ENCODE measurements at regions not wholly inside any gene's neighbourhood (a gene's known extent, or its start where the extent isn't known, plus 50 kb on each side); places are given as distances from the start of the nearest gene placed in this dataset.
"Not testable (repeated sequence)": the region's sequence is repeated elsewhere in the genome, so short reads cannot be mapped to it uniquely, and the experiment has no call there.

DNA sequence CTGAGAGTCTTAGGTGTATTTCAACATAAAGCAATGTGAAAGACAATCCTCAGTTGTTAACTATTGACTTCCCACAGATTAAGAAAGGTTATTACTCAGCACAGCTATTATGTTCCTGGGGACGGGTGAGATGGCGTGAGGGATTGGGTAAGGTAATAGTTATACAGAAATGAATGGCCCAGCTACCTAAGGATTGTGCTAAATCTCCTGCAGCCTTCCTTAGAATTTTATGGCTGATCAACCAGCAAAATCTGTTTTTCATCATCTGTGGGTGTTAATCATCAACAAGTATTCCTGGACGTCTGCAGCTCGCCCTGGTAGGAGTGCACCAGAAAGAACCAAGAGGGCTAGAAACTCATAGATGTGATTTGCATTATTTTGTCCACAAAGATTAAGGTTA is 146.0 kb upstream of the IVNS1ABP start:
- peak; percentile 73 for DNase-seq

DNA sequence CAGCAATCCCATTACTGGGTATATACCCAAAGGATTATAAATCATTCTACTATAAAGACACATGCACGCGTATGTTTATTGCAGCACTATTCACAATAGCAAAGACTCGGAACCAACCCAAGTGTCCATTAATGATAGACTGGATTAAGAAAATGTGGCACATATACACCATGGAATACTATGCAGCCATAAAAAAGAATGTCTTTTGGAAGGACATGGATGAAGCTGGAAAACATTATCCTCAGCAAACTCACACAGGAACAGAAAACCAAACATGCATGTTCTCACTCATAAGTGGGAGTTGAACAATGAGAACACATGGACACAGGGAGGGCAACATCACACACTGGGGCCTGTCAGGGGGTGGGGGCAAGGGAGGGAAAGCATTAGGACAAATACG is 143.7 kb upstream of the IVNS1ABP start:
- not testable (repeated sequence) for DNase-seq

DNA sequence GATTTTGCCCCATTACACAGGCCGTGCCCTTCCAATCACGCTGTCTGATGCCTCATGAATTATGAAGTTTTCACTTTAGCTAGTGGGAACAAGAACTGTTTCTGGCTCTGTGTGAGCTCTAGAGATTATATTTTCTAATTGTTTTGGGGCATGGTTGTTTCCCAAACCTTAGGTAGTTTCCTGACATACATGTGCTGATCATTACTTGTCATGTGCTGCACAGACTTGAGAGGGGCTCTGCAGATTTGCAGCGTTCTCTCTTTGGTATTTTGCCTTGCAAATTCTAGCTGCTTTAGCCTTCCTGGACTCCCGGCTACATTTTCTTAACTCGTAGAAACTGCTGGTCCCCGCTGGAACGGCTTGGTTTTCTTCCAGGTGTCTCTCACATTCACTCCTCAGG is 142.1 kb upstream of the IVNS1ABP start:
- no peak for DNase-seq

DNA sequence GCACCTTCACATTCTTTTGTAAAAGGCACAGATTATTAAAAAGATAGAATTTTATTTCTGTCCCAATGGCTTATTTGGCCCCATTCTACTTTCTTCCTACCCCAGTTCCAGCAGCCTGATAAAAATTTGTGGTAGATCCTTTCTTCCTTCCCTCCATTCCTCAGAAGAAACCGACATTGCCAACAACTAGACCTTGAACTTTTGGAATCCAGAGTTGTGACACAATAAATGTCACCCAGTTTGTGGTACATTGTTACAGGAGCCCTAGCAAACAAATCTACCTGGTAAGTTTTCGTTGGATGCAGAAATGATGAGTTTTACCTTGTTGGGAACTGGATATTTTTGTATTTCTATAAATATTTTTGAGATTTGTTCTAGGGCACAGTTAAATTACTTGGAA is 141.6 kb upstream of the IVNS1ABP start:
- DNase-seq: no peak

DNA sequence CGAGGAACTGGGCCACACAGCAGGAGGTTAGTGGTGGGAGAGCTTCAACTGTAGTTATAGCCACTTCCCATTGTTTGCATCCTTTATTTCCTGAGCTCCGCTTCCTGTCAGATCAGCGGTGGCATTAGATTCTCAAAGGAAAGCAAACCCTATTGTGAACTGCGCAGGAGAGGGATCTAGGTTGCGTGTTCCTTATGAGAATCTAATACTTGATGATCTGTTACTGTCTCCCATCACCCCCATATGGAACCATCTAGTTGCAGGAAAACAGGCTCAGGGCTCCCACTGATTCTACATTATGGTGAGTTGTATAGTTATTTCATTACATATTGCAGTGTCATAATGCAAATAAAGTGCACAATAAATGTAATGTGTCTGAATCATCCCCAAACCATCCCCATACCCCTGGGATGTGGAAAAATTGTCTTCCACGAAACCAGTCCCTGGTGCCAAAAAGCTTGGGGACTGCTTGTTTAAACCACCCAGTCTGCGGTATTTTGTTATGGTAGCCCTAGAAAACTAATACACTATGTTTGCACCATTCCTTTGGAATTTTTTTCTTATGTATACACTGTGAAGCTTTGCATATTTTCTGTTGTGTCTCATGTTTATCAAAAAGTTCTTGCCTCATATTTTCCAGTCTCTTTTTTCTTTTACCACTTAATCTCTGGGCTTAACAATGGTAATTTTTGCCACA is 136.6 kb upstream of the IVNS1ABP start:
- peak; percentile 99 for DNase-seq

DNA sequence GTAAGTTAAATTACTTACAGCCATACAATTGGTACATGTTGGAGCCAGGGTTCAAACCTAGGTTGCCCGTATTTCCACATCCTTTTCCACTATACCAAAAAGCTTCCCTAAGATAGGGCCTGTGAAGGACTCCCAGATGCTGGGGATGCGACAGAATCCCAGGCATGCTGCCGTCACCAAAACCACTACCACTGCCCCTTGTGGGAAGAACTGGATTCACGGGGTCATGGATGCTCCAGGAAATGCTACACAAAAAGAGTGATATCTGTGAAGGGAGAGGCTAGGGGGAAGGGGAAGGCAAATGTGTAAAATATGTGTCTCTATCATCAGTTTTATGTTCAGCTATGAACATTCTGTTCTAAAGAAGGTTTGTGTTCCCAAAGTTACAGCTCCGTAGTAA is 133.9 kb upstream of the IVNS1ABP start:
- no peak for DNase-seq

DNA sequence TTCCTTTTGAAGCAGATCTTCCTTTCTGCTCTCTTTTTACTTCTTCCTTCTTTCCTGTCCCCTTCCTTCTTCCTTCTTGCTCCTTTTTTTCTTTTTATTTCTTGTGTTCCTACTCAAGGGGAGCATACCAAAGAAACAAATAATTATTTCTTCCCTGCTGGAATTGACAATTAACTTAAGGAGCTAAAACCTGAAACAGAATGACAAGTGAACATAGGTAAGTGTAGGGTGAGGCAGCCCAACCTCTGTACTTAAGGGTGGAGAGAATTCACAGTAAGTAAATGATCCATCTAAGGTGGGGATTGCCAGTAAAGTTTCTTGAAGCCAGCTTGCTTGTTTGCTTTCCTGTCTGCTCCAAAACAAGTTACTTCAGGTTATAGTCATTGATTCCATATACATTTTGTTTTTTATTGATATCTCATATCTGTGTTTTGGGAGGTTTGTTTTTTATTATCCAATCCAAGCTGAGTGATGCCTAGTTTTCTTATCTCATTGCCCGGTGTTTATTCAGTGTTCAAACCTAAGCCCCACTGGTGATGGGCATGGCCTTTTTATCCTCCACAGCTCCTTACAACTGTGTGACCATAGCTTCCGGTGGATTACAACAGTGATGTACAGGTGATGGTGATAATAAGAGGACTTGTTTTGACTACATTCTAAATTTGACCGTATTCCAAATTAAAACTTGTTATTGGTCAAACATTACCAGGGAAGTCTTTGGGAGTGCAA is 133.2 kb upstream of the IVNS1ABP start:
- DNase-seq: no peak

DNA sequence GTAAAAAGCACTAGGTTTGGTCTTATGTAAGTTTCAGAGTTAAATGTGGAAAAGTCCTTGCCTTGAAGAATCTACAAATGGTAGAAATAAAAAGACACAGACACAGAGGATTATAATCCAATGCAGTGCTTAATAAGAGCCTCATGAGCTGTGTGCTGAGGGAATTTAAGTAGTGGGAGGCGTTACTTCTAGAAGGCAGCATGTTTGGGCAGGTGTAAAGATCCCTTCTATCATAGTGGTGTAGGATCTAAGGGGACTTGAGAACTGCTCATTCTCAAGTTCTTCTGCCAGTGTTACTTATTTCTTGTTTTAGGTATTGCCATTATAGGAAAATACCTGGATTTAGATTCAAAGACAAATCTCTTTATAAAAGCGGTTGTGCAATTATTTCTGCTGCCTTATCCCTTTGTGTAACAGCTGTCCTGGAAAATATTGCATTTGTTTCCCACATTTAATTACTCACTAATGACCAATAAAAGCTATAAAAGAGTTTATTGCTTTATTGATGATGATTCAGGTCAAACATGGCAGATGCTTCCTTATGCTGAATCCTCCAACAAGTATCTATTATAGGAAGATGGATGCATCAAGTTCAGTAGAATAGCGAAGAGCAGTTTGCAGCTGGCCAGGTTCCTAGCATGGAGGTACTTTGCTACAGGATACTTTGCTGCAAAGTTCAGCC is 132.5 kb upstream of the IVNS1ABP start:
- no peak for DNase-seq

DNA sequence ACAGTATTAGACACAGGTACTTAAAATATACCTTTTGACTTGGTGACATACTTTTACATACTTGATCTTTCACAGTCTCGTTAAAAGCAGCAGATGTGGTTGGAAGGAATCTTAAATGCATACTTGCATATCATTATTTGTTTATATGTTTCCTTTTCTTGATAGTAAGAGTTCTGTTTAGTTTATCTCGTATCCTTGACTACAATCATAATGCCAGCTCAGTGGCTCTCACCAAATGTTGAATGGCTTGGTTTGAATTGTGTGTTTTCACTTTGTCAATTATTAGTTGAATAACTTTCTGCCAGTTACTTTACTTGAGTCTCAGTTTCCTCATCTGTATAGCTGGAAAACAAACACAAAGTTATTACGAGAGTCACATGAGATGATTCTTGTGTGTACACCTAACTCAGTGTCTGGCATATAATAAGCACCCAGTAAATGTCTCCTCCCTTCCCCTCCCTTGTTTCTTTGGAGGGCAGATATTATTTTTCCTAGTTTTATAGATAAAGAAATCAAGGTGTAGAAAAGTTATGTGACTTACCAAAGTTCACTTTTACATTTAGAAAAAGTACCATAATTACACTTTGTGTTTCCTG is 131.6 kb upstream of the IVNS1ABP start:
- peak; percentile 12 for DNase-seq

DNA sequence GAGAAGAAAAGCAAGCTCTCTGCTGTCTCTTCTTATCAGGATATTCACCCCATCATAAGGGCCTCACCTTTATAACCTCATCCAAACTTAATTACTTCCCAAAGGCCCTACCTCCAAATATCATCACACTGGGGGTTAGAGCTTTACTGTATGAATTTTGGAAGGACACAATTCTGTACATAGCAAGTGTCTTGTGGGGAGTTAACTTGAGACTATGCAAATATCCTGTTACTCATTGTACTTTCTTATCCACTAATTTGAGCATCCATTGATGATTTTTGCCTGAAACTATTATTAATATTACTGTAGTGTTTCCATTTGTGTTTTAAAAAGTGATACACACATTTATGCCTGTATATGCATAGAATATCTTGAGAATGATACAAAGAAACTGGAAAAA is 129.1 kb upstream of the IVNS1ABP start:
- no peak for DNase-seq

DNA sequence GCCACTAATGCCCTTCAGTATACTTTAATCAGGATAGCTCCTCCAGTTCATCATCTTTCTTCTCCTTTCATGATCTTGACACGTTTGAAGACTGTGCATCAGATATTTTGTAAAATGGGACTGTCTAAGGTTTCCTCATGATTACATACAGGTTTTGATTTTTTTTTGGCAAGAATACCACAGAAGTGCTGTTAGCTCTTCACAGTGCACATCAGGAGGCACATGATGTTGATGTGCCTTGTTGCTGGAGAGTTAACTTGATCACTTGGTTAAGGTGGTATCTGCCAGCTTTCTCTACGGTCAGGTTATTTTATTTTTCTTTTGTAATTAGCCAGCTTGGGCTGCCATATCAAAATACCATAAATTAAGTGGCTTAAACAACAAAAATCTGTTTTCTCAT is 128.6 kb upstream of the IVNS1ABP start:
- DNase-seq: no peak

DNA sequence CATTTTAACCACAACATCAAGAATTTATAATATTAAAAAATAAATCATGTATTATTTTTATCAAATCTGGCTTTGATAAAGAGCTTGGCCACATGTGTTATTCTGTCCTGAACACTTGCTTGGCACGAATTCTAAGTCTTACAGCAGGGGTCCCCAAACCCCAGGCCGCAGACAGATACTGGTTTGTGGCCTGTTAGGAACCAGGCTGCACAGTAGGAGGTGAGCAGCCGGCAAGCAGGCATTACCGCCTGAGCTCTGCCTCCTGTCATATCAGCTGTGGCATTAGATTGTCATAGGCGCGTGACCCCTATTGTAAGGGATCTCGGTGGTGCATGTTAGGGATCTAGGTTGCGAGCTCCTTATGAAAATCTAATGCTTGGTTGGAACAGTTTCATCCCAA is 127.6 kb upstream of the IVNS1ABP start:
- DNase-seq: no peak

DNA sequence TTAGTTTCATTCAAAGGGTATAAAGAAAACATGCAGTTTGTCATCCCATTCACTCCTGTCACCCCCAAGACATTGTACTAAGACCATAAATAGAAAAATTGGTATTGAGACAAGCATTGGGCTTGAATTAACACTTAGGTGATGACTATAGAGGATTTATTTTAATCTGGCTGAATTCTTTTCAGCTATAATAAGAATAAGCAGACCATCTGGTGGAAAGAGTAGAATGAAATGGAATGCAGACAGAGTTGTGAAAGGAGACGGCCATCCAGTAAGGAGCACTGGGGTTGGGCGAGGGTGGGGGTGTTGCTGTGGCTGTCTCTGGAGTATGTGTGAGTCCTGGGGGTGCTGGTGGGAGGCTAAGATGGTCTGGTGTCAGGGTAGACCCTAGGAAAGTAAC is 125.0 kb upstream of the IVNS1ABP start:
- DNase-seq: peak; percentile 90

DNA sequence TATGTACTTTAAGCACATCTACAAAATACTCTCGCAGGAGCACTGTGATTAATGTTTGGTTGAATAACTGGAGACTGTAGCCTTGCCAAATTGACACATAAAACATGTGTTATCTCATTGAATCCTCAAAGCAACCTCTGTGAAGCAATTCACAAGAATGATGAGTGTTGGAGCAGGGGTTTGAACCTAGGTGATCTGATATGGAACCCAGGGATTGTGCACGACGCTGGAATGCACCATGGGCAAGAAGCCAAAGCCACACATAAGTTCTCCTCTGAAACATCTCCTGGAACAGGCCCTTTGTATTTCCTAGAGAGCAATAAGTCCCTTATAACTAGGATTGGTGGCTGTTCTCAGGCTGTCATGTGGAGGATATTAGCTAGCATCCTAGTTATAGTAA is 124.6 kb upstream of the IVNS1ABP start:
- peak; percentile 98 for DNase-seq

DNA sequence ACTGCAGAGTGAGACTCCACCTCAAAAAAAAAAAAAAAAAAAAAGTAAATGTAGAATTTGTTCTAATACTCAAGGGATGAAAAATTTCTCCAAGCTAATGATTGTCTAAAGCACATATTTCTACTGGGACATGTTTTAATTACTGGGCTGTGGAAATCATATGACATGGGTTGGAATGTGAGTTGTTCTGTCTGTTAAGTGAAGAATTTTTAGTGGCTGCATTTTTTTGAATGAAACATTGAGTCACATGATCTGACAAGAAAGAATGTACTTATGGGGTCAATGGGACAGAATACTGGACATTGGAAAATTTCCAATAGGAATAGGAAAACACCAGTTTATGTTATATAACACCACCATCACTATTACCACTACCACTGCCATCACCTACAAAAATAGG is 123.8 kb upstream of the IVNS1ABP start:
- peak; percentile 83 for DNase-seq

DNA sequence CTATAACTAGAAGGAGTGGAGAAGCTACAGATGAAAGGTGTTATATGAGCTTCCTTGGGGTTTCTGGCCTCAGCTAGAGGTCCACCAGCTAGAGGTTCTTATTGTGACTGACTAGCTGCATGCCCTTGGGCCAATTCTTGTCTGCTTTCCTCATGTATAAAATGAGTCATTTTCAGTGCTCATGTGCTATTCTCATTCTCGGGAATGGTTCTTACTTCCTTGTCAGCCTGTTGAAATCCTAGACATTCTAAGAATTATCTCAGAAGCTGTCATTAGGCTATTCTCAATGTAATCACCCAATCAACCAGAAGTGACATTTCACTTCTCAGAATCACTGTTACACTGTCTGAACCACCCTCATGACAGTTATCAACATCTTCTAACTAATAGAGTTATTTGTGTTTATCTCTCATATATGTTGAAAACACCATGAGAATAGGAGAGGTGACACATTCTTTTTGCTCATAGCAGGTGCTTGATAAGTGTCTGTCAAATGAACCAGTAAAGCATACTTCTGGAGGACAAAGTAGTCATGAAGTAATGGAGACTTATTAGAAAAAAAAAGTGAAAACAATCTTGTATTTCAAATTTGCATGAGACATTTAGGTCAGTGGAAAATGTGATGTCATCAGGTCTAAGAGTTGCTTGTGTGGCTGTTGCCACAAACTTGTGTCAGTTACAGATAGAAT is 122.8 kb upstream of the IVNS1ABP start:
- peak; percentile 81 for DNase-seq

DNA sequence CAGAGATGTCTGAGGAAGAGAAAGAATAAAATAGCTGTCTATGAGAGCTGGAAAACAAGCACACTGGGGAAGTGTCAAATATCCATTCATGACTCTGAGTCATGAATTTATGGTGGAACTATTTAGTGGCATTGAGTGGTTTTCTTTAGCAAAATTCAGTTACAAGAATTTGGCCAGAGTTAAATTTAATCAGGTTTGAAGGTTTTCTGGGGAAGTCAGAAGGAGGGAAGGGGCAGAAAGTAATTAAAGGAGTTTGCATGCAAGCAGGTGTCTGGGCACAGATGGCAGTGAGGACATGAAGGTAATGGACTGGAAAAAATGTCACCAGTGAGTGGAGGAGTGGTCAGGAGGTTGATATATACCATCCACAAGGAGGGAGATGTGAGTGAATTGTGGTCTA is 121.9 kb upstream of the IVNS1ABP start:
- DNase-seq: peak; percentile 41

DNA sequence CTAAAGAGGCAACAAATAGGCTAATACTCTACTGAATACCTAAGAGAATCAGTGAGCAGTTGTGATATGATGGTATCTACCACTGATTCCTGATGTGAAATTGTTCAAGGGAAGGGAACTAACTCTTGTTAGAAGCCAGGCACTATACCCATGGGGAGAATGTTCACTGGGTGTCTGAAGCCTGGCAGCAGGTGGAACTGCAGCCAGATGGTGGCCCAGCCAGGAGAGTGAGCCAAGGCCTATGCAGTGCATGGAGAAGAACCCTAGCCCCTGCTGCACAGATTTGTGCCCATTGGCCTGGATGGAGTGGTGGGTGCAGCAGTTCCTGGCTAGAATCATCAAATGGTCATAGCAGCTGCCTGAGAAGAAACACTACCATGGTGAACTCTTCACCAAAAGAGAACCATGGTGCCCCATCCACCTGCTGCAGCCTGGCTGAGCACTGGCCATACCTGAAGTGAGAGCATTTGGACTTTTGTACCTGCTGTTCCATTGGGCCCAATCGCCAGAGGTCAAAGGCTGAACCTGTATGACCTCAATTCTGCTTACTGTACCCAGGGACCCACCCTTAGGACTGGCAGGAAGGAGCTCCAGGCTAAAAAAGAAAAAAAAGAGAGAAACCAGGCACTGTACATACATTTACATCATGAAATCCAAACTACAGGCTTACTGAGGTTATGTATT is 118.8 kb upstream of the IVNS1ABP start:
- no peak for DNase-seq

DNA sequence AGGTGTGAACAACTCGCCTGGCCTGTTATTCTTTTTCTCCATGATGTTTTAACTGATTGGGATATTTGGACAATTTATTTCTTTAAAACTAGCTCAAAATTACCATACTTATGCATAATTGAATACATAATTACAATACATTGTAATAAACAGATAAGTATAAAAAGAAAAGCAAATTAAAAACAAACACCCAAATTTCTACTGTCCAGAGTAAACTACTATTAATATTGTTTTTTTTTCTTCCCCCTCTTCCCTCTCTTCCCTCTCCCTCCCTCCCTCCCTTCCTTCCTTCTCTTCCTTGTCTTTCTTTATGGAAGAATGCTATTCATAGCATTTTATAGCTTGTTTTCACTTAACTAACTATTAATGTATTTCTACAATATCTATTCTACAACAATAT is 117.7 kb upstream of the IVNS1ABP start:
- DNase-seq: no peak

DNA sequence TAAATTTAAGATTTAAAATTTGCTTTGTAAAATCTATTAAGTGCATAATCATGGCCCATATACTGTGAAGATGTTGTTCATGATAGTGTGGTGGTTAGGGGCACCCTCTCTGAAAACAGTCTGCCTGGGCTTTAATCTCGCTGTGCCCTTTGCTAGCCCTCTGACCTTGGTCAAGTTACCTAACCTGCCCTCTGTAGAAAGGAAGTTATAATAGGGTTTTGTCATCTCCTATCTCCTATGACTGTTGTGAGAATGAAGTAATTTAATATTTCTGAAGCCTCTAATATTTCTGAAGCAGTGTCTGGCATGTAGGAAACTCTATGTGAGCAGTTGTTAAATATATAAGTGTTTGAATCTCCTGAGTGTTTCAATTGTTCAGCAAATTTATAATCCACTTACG is 116.6 kb upstream of the IVNS1ABP start:
- DNase-seq: no peak

DNA sequence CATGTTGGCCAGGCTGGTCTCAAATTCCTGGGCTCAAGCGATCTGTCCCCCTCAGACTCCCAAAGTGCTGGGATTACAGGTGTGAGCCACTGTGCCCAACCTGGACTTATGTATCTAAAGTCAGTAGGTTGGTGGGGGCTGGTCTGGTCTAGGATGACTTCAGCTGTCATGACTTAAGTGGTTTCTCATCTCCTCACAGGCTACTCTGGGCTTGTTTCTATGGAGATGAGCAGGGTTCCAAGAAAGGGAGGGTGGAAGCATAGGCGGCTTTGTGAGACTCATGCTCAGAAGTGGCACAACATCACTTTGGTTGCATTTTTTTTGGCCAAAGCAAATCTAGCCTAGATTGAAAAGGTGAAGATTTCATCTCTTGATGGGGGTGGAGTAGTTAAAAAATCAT is 115.9 kb upstream of the IVNS1ABP start:
- DNase-seq: no peak

DNA sequence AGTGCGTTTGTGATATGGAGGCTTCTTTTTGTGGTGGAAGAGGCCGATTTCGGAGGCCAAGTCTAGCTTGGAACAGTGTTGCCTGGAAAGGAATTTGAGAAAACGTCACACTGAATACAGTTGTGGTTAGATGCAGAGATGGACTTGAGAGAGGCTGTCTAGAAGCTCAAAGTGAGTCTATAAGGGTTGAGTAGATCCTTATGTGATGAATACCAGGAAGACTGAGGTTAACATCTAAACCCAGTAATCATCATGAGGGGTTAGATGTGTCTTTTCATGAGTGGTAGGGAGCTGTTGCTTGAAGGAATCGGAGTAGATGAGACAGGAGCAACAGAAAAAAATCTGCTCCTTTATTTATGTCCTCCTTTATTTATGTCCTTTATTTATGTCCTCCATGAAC is 114.6 kb upstream of the IVNS1ABP start:
- DNase-seq: no peak

DNA sequence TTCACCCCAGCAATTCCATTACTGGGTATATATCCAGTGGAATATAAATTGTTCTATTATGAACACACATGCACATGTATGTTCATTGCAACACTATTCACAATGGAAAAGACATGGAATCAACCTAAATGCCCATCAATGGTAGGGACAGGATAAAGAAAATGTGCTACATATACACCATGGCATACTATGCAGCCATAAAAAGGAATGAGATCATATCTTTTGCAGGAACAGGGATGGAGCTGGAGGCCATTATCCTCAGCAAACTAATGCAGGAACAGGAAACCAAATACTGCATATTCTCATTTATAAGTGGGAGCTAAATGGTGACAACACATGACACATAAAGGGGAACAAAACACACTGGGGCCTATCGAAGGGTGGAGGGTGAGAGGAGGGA is 112.6 kb upstream of the IVNS1ABP start:
- not testable (repeated sequence) for DNase-seq
